Parathyroid adenoma (tissue), 2 donors: ENCODE measurements at regions not wholly inside any gene's neighbourhood (a gene's known extent, or its start where the extent isn't known, plus 50 kb on each side); places are given as distances from the start of the nearest gene placed in this dataset.

Experiments used
- H2AFZ ChIP-seq: fragments of 300-600 bp; sonication (generic); one replicate; pipeline ENCODE4 v1.7.0; 2017; ENCODE audit warnings: antibody characterized with exemption, mild to moderate bottlenecking
- H3K27ac ChIP-seq: fragments of 300-600 bp; sonication (generic); one replicate; pipeline ENCODE4 v1.7.0; 2017
- H3K27me3 ChIP-seq: fragments of 300-600 bp; sonication (generic); one replicate; pipeline ENCODE4 v1.7.0; 2017; ENCODE audit warnings: low read length; ENCODE audit not compliant: control insufficient read depth, insufficient read depth
- H3K36me3 ChIP-seq: fragments of 300-600 bp; sonication (generic); one replicate; pipeline ENCODE4 v1.7.0; 2017; ENCODE audit warnings: low read length; ENCODE audit not compliant: control insufficient read depth, insufficient read depth
- H3K4me1 ChIP-seq: fragments of 300-600 bp; sonication (generic); one replicate; pipeline ENCODE4 v1.7.0; 2017; ENCODE audit warnings: control low read depth
- H3K4me2 ChIP-seq: fragments of 300-600 bp; sonication (generic); one replicate; pipeline ENCODE4 v1.7.0; 2017; ENCODE audit warnings: low read length
- H3K4me3 ChIP-seq: fragments of 300-600 bp; sonication (generic); one replicate; pipeline ENCODE4 v1.7.0; 2017; ENCODE audit warnings: low read depth, low read length
- H3K79me2 ChIP-seq: fragments of 300-600 bp; sonication (generic); one replicate; pipeline ENCODE4 v1.7.0; 2017; ENCODE audit warnings: control low read depth
- H3K9ac ChIP-seq: fragments of 300-600 bp; sonication (generic); one replicate; pipeline ENCODE4 v1.7.0; 2017; ENCODE audit warnings: mild to moderate bottlenecking
- H3K9me3 ChIP-seq: fragments of 300-600 bp; sonication (generic); one replicate; pipeline ENCODE4 v1.7.0; 2017; ENCODE audit warnings: low read length; ENCODE audit not compliant: control insufficient read depth
- TF ChIP-seq, protein P1 (sequence below): fragments of 300-600 bp; sonication (generic); IDR thresholded peaks from one replicate; pipeline ENCODE4 v1.7.0; 2017; ENCODE audit warnings: antibody characterized with exemption, mild to moderate bottlenecking
- donor health status: primary hyperparathyroidism.

DNA sequence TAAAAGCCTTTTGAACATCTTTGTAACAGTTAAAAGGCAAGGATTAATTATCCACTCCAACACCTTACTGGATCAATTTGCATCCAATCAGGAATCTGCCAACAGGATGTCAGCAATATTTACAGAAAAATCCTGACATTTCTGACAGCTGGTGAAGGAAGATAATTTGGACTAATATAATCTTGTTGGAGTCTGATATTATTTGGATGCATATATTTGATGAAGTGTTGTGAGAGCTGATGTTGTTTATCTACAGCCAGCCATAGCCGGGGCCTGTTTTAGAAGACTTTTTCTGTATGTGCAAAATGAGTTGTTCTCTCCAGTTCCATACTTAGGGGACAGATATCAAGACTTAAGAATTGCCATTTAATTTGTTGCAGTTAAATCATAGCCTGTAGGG, 91.1 kb downstream of the GPR37 start:
- Histone ChIP-seq H3K27ac (no peak overlapping the region), H2AFZ (no peak overlapping the region), H3K9me3 (no peaks in the 10 kb centered on the region), H3K4me1 (no peaks in the 10 kb centered on the region), H3K27me3 (no peaks in the 10 kb centered on the region), H3K4me3 (no peak overlapping the region), H3K9ac (no peak overlapping the region), H3K36me3 (no peaks in the 10 kb centered on the region), H3K4me2 (no peak overlapping the region), H3K79me2 (no peaks in the 10 kb centered on the region)
- TF ChIP-seq, protein P1, sequence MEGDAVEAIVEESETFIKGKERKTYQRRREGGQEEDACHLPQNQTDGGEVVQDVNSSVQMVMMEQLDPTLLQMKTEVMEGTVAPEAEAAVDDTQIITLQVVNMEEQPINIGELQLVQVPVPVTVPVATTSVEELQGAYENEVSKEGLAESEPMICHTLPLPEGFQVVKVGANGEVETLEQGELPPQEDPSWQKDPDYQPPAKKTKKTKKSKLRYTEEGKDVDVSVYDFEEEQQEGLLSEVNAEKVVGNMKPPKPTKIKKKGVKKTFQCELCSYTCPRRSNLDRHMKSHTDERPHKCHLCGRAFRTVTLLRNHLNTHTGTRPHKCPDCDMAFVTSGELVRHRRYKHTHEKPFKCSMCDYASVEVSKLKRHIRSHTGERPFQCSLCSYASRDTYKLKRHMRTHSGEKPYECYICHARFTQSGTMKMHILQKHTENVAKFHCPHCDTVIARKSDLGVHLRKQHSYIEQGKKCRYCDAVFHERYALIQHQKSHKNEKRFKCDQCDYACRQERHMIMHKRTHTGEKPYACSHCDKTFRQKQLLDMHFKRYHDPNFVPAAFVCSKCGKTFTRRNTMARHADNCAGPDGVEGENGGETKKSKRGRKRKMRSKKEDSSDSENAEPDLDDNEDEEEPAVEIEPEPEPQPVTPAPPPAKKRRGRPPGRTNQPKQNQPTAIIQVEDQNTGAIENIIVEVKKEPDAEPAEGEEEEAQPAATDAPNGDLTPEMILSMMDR: no peak

DNA sequence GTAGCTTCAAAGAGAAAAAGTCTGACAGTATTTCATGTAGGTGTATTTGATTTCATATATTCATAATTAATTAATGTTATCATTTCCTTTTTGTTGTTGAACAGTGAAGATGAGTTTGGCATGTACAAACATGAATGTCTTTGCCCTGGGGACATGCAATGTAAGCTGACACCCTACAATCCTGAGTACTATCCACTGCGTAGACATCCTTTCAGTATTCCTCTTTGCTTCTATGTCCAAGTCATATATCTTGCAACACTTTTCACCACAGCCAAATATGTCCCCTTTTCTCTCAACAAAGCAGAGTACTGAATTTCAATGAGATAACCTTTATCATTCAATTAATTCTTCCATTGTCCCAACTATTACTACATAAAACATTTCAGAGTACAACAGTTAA, 93.6 kb downstream of the GPR37 start:
- no peak overlapping the region for H3K9ac ChIP-seq
- no peak overlapping the region for H3K4me2 ChIP-seq
- no peaks in the 10 kb centered on the region for H3K4me1 ChIP-seq
- no peaks in the 10 kb centered on the region for H3K9me3 ChIP-seq
- no peaks in the 10 kb centered on the region for H3K79me2 ChIP-seq
- no peaks in the 10 kb centered on the region for H3K27me3 ChIP-seq
- TF ChIP-seq, protein P1: no peak
- no peaks in the 10 kb centered on the region for H3K36me3 ChIP-seq
- H3K4me3 ChIP-seq: no peak overlapping the region
- H3K27ac ChIP-seq: no peak overlapping the region
- no peak overlapping the region for H2AFZ ChIP-seq

DNA sequence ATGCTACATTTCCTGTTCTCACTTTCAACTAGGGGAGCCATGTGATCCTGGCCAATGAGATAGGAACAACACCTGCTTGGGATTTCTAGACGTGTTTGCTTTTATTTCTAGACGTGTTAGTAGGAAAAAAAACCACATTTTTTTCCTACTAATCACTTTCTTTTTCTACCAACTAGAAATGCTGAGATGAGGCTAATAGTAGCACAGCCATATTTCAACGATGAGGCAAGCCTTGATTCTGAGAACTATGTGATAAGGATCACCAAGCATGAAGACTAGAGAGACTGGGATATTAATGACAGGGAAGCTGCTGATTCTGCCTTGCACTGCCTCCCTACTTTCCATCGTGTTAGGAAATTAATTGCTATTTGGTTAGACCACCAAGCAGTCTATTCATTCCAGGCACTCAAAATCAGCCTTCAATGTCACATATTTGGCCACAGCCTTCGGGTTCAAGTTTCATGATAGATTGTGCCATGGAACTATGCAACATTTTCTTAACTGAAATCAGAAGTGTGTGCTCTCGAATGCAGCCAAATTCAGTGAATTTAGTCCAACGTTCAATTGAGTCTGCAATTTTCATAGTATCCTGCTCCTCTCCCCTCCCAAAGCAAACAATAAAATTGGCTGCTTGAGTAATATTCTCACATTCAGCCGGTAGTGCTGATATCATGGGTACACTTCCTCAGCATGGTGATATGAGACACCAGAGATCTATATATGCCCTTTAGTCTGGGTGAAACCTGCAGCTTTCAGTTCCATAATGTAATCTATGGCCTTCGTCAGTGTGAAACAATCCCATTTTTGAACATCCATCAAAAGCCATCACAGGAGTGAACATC, 98.1 kb downstream of the GPR37 start:
- Histone ChIP-seq H2AFZ (peak overlapping the region; percentile 5), H3K79me2 (no peaks in the 10 kb centered on the region), H3K27me3 (no peaks in the 10 kb centered on the region), H3K27ac (no peak overlapping the region), H3K9ac (no peak overlapping the region), H3K4me3 (no peak overlapping the region), H3K9me3 (no peaks in the 10 kb centered on the region), H3K4me1 (no peaks in the 10 kb centered on the region), H3K4me2 (peak overlapping the region; percentile 49), H3K36me3 (no peaks in the 10 kb centered on the region)
- TF ChIP-seq, protein P1: no peak

DNA sequence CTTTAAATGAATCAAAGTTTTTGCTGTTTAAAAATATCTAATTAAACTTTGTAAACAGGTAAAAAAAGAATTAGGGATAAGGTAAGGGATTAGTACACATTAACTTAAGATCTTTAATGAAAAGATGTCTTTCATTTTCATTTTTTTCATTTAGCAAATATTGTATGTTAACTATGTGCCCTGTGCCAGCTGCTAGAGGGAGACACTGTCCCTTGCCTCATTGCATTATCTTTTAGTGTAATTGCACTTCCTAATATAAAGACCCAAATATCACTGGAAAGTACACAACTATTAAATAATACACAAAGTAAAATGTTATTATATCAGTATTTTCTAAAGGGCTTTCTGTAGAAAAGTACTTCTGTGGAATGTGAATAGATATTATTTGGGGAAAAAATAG, 102.7 kb downstream of the GPR37 start:
- no peak overlapping the region for H3K4me3 ChIP-seq
- H3K4me1 ChIP-seq: no peaks in the 10 kb centered on the region
- H2AFZ ChIP-seq: no peak overlapping the region
- H3K36me3 ChIP-seq: no peaks in the 10 kb centered on the region
- no peak overlapping the region for H3K9ac ChIP-seq
- no peaks in the 10 kb centered on the region for H3K27me3 ChIP-seq
- no peaks in the 10 kb centered on the region for H3K9me3 ChIP-seq
- H3K27ac ChIP-seq: no peak overlapping the region
- TF ChIP-seq, protein P1: no peak
- H3K79me2 ChIP-seq: no peaks in the 10 kb centered on the region
- no peak overlapping the region for H3K4me2 ChIP-seq

DNA sequence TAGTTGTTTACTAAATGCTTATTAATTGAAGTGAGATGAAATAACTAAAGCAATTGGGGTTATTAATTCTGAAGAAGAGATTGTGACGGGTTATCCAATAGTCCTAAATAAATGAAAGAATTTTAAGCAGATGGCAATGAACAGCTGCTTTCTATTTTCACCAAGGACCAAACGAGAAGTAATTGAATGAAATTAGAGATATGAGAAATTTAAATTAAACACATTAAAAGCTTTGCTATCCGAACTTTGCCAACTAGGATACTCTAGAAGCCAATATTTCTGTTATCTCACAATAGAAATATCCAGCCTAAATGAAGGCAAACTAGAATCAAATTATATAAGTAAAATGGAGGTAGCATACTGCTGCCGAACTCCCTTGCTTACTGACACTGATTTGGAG, 103.2 kb downstream of the GPR37 start:
- no peak overlapping the region for H3K9ac ChIP-seq
- no peaks in the 10 kb centered on the region for H3K36me3 ChIP-seq
- H3K79me2 ChIP-seq: no peaks in the 10 kb centered on the region
- H3K27me3 ChIP-seq: no peaks in the 10 kb centered on the region
- TF ChIP-seq, protein P1: no peak
- no peaks in the 10 kb centered on the region for H3K9me3 ChIP-seq
- H3K4me1 ChIP-seq: no peaks in the 10 kb centered on the region
- no peak overlapping the region for H2AFZ ChIP-seq
- no peak overlapping the region for H3K4me2 ChIP-seq
- no peak overlapping the region for H3K4me3 ChIP-seq
- no peak overlapping the region for H3K27ac ChIP-seq
